ENCODE measurements at regions not wholly inside any gene's neighbourhood (a gene's known extent, or its start where the extent isn't known, plus 50 kb on each side); places are given as distances from the start of the nearest gene placed in this dataset.

DNA sequence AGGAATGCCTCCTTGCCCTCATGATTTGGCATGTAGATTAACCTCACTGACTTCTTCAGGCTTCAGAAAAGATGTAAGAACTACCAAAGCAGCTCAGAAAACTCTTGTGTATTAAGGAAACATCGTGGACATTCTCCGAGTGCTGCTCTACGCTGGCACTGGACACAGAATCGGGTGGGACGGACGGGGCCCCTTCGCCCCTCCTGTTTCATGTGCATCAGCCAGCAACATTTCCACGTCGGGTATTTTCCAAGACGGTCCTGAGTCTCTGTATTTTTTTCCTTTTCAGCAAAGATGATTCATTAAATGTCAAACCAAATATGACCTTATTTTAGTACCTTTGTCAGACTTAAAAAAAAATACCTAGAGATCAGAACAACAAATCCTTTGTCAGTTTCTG lies 583.6 kb downstream of the CCDC171 start:
- no peak overlapping the region for H3K4me3 ChIP-seq (ENCODE audit: control insufficient read depth in 2 of 3, extremely low read depth in 1 of 3, insufficient read depth in 2 of 3, low read depth in 1 of 3, low read length in 3 of 3)
- H3K79me2 ChIP-seq (ENCODE audit: control insufficient read depth, insufficient read depth, low read length): no peaks in the 10 kb centered on the region
- no peak overlapping the region for H3K9ac ChIP-seq (ENCODE audit: control insufficient read depth, extremely low read depth, insufficient read depth, low read length)
- H3K9me1 ChIP-seq (ENCODE audit: control insufficient read depth, extremely low read depth, insufficient read depth, low read length): no peaks in the 10 kb centered on the region
- TF ChIP-seq EZH2 (IDR thresholded peaks at IDR 0.05; ENCODE audit: low read length): no peak
- TF ChIP-seq, protein P1, sequence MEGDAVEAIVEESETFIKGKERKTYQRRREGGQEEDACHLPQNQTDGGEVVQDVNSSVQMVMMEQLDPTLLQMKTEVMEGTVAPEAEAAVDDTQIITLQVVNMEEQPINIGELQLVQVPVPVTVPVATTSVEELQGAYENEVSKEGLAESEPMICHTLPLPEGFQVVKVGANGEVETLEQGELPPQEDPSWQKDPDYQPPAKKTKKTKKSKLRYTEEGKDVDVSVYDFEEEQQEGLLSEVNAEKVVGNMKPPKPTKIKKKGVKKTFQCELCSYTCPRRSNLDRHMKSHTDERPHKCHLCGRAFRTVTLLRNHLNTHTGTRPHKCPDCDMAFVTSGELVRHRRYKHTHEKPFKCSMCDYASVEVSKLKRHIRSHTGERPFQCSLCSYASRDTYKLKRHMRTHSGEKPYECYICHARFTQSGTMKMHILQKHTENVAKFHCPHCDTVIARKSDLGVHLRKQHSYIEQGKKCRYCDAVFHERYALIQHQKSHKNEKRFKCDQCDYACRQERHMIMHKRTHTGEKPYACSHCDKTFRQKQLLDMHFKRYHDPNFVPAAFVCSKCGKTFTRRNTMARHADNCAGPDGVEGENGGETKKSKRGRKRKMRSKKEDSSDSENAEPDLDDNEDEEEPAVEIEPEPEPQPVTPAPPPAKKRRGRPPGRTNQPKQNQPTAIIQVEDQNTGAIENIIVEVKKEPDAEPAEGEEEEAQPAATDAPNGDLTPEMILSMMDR (optimal IDR thresholded peaks at IDR 0.05 in 1 of 3, IDR thresholded peaks at IDR 0.05 in 1 of 3, conservative IDR thresholded peaks at IDR 0.05 in 1 of 3; ENCODE audit: extremely low read depth in 1 of 3, insufficient read depth in 2 of 3, low read length in 3 of 3): no peak
- DNase-seq (ENCODE audit: low read depth, low spot score) (no peak), FAIRE-seq (no peak)
- H3K27ac ChIP-seq (ENCODE audit: control insufficient read depth, insufficient read depth, low read length): no peak overlapping the region
- H3K9me3 ChIP-seq (ENCODE audit: control insufficient read depth, low read depth, low read length): no peaks in the 10 kb centered on the region
- dilution Hi-C loops (cut with MboI; ENCODE audit: extremely low pct_ligation_motif_present, low sequenced_read_pairs): no loop called here
- no peaks in the 10 kb centered on the region for H3K27me3 ChIP-seq (ENCODE audit: control insufficient read depth, extremely low read depth, insufficient read depth, low read length)
- peaks cover 12% of the 10 kb centered on the region for H3K4me1 ChIP-seq (ENCODE audit: control insufficient read depth, extremely low read depth, insufficient read depth, low read length)
- no peaks in the 10 kb centered on the region for H3K36me3 ChIP-seq (ENCODE audit: control insufficient read depth in 2 of 2, extremely low read depth in 1 of 2, insufficient read depth in 2 of 2, low read length in 2 of 2)
- no peaks in the 10 kb centered on the region for H4K20me1 ChIP-seq (ENCODE audit: control insufficient read depth, extremely low read depth, insufficient read depth, low read length)
- no peak overlapping the region for H2AFZ ChIP-seq (ENCODE audit: control insufficient read depth, low read length)
- no peak overlapping the region for H3K4me2 ChIP-seq (ENCODE audit: control insufficient read depth, extremely low read depth, insufficient read depth, low read depth, low read length)

DNA sequence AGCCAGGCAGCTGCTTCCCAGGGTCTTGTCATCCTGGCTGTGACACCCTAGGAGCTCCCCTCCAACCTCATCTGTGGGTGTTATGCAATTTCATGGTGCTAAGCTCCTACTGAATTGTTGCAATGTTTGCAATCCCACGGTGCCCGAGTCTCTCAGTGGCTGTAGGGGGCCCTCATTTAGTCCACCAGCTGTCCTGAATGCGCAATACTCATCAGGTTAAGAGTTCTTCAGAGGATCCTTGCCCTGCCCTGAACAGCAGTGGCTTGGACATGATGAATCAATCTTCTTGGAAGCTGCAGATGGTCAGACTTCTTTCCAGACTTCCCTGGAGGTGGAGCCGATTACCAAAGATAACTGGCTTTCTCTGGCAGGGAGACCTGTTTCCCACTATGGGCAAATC lies 584.1 kb downstream of the CCDC171 start:
- Histone ChIP-seq H3K9ac (ENCODE audit: control insufficient read depth, extremely low read depth, insufficient read depth, low read length) (no peak overlapping the region), H2AFZ (ENCODE audit: control insufficient read depth, low read length) (no peak overlapping the region), H3K4me2 (ENCODE audit: control insufficient read depth, extremely low read depth, insufficient read depth, low read depth, low read length) (no peak overlapping the region), H3K27me3 (ENCODE audit: control insufficient read depth, extremely low read depth, insufficient read depth, low read length) (no peaks in the 10 kb centered on the region), H3K4me1 (ENCODE audit: control insufficient read depth, extremely low read depth, insufficient read depth, low read length) (peaks cover 12% of the 10 kb centered on the region), H3K4me3 (ENCODE audit: control insufficient read depth in 2 of 3, extremely low read depth in 1 of 3, insufficient read depth in 2 of 3, low read depth in 1 of 3, low read length in 3 of 3) (no peak overlapping the region), H3K9me3 (ENCODE audit: control insufficient read depth, low read depth, low read length) (no peaks in the 10 kb centered on the region), H3K79me2 (ENCODE audit: control insufficient read depth, insufficient read depth, low read length) (no peaks in the 10 kb centered on the region), H4K20me1 (ENCODE audit: control insufficient read depth, extremely low read depth, insufficient read depth, low read length) (no peaks in the 10 kb centered on the region), H3K36me3 (ENCODE audit: control insufficient read depth in 2 of 2, extremely low read depth in 1 of 2, insufficient read depth in 2 of 2, low read length in 2 of 2) (no peaks in the 10 kb centered on the region), H3K9me1 (ENCODE audit: control insufficient read depth, extremely low read depth, insufficient read depth, low read length) (no peaks in the 10 kb centered on the region), H3K27ac (ENCODE audit: control insufficient read depth, insufficient read depth, low read length) (no peak overlapping the region)
- TF ChIP-seq EZH2 (IDR thresholded peaks at IDR 0.05; ENCODE audit: low read length): no peak
- TF ChIP-seq, protein P1 (optimal IDR thresholded peaks at IDR 0.05 in 1 of 3, IDR thresholded peaks at IDR 0.05 in 1 of 3, conservative IDR thresholded peaks at IDR 0.05 in 1 of 3; ENCODE audit: extremely low read depth in 1 of 3, insufficient read depth in 2 of 3, low read length in 3 of 3): no peak
- DNase-seq (ENCODE audit: low read depth, low spot score) (no peak), FAIRE-seq (no peak)
- dilution Hi-C loops (cut with MboI; ENCODE audit: extremely low pct_ligation_motif_present, low sequenced_read_pairs): no loop called here
